ENCODE measurements at regions not wholly inside any gene's neighbourhood (a gene's known extent, or its start where the extent isn't known, plus 50 kb on each side); places are given as distances from the start of the nearest gene placed in this dataset.

GRCh38 chr18:40307627-40308026 lies 1647.4 kb upstream of the PIK3C3 start:
- no peak for DNase-seq
- Histone ChIP-seq H3K9ac (ENCODE audit: low read length in 3 of 3) (no peak overlapping the region), H3K4me3 (ENCODE audit: low read length in 3 of 3) (no peak overlapping the region), H3K9me3 (ENCODE audit: control insufficient read depth in 2 of 3, insufficient read depth in 1 of 3, low read length in 3 of 3) (no peaks in the 10 kb centered on the region), H3K36me3 (ENCODE audit: control insufficient read depth in 2 of 3, insufficient read depth in 3 of 3, low read length in 3 of 3) (no peaks in the 10 kb centered on the region), H3K27ac (ENCODE audit: low read depth in 2 of 2, low read length in 2 of 2) (no peak overlapping the region), H3K4me1 (ENCODE audit: control insufficient read depth in 2 of 3, insufficient read depth in 2 of 3, low read depth in 1 of 3, low read length in 3 of 3) (no peaks in the 10 kb centered on the region), H3K27me3 (ENCODE audit: control insufficient read depth, insufficient read depth, low read length) (no peaks in the 10 kb centered on the region)
- intact Hi-C loops (cut with DNase I), result no loop called here
- TF ChIP-seq, protein P1, sequence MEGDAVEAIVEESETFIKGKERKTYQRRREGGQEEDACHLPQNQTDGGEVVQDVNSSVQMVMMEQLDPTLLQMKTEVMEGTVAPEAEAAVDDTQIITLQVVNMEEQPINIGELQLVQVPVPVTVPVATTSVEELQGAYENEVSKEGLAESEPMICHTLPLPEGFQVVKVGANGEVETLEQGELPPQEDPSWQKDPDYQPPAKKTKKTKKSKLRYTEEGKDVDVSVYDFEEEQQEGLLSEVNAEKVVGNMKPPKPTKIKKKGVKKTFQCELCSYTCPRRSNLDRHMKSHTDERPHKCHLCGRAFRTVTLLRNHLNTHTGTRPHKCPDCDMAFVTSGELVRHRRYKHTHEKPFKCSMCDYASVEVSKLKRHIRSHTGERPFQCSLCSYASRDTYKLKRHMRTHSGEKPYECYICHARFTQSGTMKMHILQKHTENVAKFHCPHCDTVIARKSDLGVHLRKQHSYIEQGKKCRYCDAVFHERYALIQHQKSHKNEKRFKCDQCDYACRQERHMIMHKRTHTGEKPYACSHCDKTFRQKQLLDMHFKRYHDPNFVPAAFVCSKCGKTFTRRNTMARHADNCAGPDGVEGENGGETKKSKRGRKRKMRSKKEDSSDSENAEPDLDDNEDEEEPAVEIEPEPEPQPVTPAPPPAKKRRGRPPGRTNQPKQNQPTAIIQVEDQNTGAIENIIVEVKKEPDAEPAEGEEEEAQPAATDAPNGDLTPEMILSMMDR (IDR thresholded peaks at IDR 0.05; ENCODE audit: borderline replicate concordance, extremely low read depth, insufficient read depth), result no peak
- no peak for FAIRE-seq

DNA sequence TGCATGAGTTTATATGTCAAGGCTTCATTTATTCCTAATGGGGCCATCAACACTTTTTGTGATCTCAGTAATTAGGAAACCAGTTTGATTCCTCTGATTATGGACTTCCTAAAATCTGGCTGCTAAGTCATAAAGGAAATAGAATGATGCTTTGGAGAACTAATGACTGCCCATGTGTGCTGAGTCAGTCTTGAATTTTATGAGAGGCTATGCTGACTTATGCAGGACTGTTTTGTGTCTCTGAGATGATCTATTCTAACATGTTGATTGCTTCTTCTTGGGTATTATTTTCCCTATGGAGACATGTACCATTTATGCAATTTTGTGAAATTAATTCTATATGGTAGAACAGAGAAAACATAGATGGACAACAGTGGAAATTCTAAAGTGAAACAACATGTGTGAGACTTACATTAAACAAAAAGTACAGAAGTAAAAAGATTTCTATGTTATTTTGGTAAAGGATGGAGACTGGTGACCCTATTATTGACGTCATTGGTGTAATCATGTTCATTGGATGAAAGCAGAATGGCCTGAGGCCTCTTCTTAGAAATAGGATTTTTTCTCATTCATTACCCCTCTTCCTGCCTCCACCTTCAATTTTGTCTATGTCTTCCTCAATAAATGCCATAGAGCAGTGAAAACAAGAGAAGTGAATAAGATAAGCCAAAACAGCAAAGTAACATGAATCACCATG lies 1658.2 kb upstream of the PIK3C3 start:
- TF ChIP-seq, protein P1 (IDR thresholded peaks at IDR 0.05; ENCODE audit: borderline replicate concordance, extremely low read depth, insufficient read depth), result no peak
- H3K9me3 ChIP-seq (ENCODE audit: control insufficient read depth in 2 of 3, insufficient read depth in 1 of 3, low read length in 3 of 3), result no peaks in the 10 kb centered on the region
- H3K27ac ChIP-seq (ENCODE audit: low read depth in 2 of 2, low read length in 2 of 2), result no peak overlapping the region
- H3K36me3 ChIP-seq (ENCODE audit: control insufficient read depth in 2 of 3, insufficient read depth in 3 of 3, low read length in 3 of 3), result no peaks in the 10 kb centered on the region
- DNase-seq (no peak), FAIRE-seq (no peak)
- no peak overlapping the region for H3K9ac ChIP-seq (ENCODE audit: low read length in 3 of 3)
- H3K27me3 ChIP-seq (ENCODE audit: control insufficient read depth, insufficient read depth, low read length), result no peaks in the 10 kb centered on the region
- intact Hi-C loops (cut with DNase I), result no loop called here
- H3K4me3 ChIP-seq (ENCODE audit: low read length in 3 of 3), result no peak overlapping the region
- no peaks in the 10 kb centered on the region for H3K4me1 ChIP-seq (ENCODE audit: control insufficient read depth in 2 of 3, insufficient read depth in 2 of 3, low read depth in 1 of 3, low read length in 3 of 3)

DNA sequence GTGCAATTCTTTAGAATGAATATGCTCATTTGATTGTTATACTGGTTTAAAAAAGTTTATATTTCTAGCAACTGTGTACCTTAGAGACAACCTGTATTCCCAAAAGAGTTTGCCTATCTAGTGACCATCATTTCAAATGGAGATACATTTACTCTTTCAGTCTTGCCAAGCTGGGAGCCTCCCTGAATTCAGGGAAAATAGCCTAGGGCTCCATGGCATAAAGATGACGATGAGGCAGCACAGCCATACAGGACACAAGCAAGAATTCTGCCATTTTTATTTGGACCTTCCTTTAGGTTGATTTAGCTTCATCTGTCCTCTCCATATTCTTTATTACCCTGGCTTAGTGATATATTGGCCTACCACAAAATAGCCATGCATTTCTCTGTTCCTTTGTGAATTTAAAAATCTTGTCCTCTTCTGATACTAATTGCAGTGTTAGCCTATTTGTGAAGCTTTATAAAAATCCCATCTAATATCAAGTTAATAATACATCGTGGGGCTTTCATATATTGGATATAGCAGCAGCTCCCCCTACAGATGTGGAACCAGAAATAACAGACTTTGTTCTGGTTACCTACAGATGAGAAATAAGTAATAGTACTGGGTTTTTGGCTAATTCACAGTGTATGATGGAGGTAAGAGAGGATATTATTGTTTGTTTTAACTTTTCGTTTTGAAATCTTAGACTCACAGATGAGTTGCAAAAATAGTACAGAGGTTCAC lies 1661.9 kb upstream of the PIK3C3 start:
- H3K27me3 ChIP-seq (ENCODE audit: control insufficient read depth, insufficient read depth, low read length), result no peaks in the 10 kb centered on the region
- no peaks in the 10 kb centered on the region for H3K4me1 ChIP-seq (ENCODE audit: control insufficient read depth in 2 of 3, insufficient read depth in 2 of 3, low read depth in 1 of 3, low read length in 3 of 3)
- peak in 1 of 5 donors; percentile 16 for DNase-seq
- TF ChIP-seq, protein P1 (IDR thresholded peaks at IDR 0.05; ENCODE audit: borderline replicate concordance, extremely low read depth, insufficient read depth), result no peak
- intact Hi-C loops (cut with DNase I), result no loop called here
- no peaks in the 10 kb centered on the region for H3K36me3 ChIP-seq (ENCODE audit: control insufficient read depth in 2 of 3, insufficient read depth in 3 of 3, low read length in 3 of 3)
- no peak for FAIRE-seq
- no peak overlapping the region for H3K27ac ChIP-seq (ENCODE audit: low read depth in 2 of 2, low read length in 2 of 2)
- no peak overlapping the region for H3K9ac ChIP-seq (ENCODE audit: low read length in 3 of 3)
- H3K4me3 ChIP-seq (ENCODE audit: low read length in 3 of 3), result no peak overlapping the region
- H3K9me3 ChIP-seq (ENCODE audit: control insufficient read depth in 2 of 3, insufficient read depth in 1 of 3, low read length in 3 of 3), result no peaks in the 10 kb centered on the region
